ENCODE measurements at regions not wholly inside any gene's neighbourhood (a gene's known extent, or its start where the extent isn't known, plus 50 kb on each side); places are given as distances from the start of the nearest gene placed in this dataset.

DNA sequence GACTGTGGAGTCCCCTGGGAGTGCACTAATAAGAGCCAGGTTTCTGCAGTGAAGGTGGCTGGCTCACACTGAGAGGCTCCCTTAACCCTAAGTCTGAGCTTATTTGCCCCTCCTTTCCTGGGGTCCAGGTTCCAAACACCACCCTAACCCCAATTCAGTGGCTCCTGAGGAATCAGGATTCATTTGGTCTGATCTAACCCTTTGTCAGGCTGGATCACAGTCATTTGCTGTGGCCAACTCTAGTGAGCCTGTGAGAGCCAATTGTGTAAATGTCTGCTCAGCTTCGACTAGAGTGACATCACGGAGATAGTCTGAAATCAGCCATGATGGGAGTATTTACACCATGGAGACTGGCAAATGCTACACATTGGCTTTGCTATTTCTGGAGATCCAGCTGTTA, 73.7 kb upstream of the ACAN start:
- WGBS, 2 experiments (ENCODE audit: extremely low coverage in 2 of 2, insufficient read length in 1 of 2): 68% methylated on average over 2 of the region's 2 CpGs; no CpG with 5 or more reads in 1 of the 2 experiments
- Histone ChIP-seq H3K27me3 (ENCODE audit: control insufficient read depth, insufficient read depth, low read length) (peaks cover 8% of the 10 kb centered on the region), H3K79me1 (ENCODE audit: low read depth in 1 of 2, low read length in 2 of 2) (no peaks in the 10 kb centered on the region), H3K23ac (ENCODE audit: low read depth, low read length) (no peak overlapping the region), H2AFZ (replicated peaks; ENCODE audit: low read length, poor library complexity) (no peak overlapping the region), H3K18ac (ENCODE audit: low read depth, low read length) (no peak overlapping the region), H4K5ac (ENCODE audit: low read depth, low read length) (no peak overlapping the region), H3K56ac (ENCODE audit: extremely low read depth, insufficient read depth, low read length) (no peak overlapping the region), H2AK5ac (ENCODE audit: low read depth, low read length) (no peak overlapping the region), H3K9me1 (ENCODE audit: insufficient read depth, low read length) (no peaks in the 10 kb centered on the region), H3K9me3 (ENCODE audit: control insufficient read depth, insufficient read depth, low read length) (no peaks in the 10 kb centered on the region), H3K4ac (ENCODE audit: low read depth, low read length) (no peak overlapping the region), H2BK20ac (ENCODE audit: low read depth, low read length) (no peak overlapping the region), H3K4me1 (ENCODE audit: control insufficient read depth, insufficient read depth, low read length) (no peaks in the 10 kb centered on the region), H4K91ac (ENCODE audit: insufficient read depth, low read depth, low read length) (no peak overlapping the region), H2BK120ac (ENCODE audit: low read depth, low read length) (no peak overlapping the region), H4K20me1 (ENCODE audit: insufficient read depth, low read length) (no peaks in the 10 kb centered on the region), H3K9ac (ENCODE audit: low read depth, low read length) (no peak overlapping the region), H2BK5ac (ENCODE audit: low read depth, low read length, poor library complexity, severe bottlenecking) (no peak overlapping the region), H3K36me3 (ENCODE audit: control insufficient read depth, insufficient read depth, low read length) (no peaks in the 10 kb centered on the region), H3K4me3 (ENCODE audit: insufficient read depth, low read depth, low read length) (no peak overlapping the region), H3K14ac (replicated peaks; ENCODE audit: low read depth, low read length) (no peak overlapping the region), H3K4me2 (ENCODE audit: low read depth, low read length) (no peak overlapping the region), H3K27ac (ENCODE audit: insufficient read depth, low read length) (no peak overlapping the region), H2BK15ac (ENCODE audit: low read depth, low read length) (no peak overlapping the region), H2AK9ac (replicated peaks; ENCODE audit: low read depth, low read length, poor library complexity) (no peak overlapping the region), H4K8ac (ENCODE audit: low read depth in 2 of 2, low read length in 2 of 2) (no peak overlapping the region)
- intact Hi-C loops (cut with micrococcal nuclease) (no loop called here), dilution Hi-C loops (cut with HindIII; ENCODE audit: low sequenced_read_pairs, unreplicated experiment) (no loop called here), in situ Hi-C loops (cut with MboI; ENCODE audit: low sequenced_read_pairs) (no loop called here)
- CTCF ChIA-PET: no interaction called here
- no peak for DNase-seq
- no peak for ATAC-seq (ENCODE audit: low read depth)
- no peak for TF ChIP-seq MAFK (IDR thresholded peaks at IDR 0.05; ENCODE audit: low read depth, low read length)
- TF ChIP-seq NFE2L2 (IDR thresholded peaks at IDR 0.05; ENCODE audit: low read depth, low read length): no peak
- TF ChIP-seq MXI1 (IDR thresholded peaks at IDR 0.05; ENCODE audit: borderline replicate concordance, low read depth, low read length): no peak
- POLR2A ChIA-PET (ENCODE audit: unreplicated experiment): no interaction called here
- no TSS peak for BruUV-seq (replicated peaks)

Measured in IMR-90 (cell line).